Gastroesophageal sphincter (tissue), 3 donors: ENCODE measurements at regions not wholly inside any gene's neighbourhood (a gene's known extent, or its start where the extent isn't known, plus 50 kb on each side); places are given as distances from the start of the nearest gene placed in this dataset.

ENCODE experiments used
- POLR2A ChIP-seq, 2 donors: fragments of 450-650 bp; IDR thresholded peaks; one replicate each; pipeline ENCODE4 v1.6.1; 2017; ENCODE audit warnings: antibody characterized with exemption in 2 of 2, mild to moderate bottlenecking in 2 of 2, moderate library complexity in 1 of 2
- TF ChIP-seq, protein P1 (sequence below), 4 experiments: fragments of 200-600 bp in 2 of 4; fragments of 450-650 bp in 2 of 4; sonication (generic) in 1 of 4; IDR thresholded peaks; one replicate each; pipeline ENCODE4 v1.5.1; 2017 to 2019; ENCODE audit warnings: antibody characterized with exemption in 4 of 4, mild to moderate bottlenecking in 2 of 4, moderate library complexity in 2 of 4

DNA sequence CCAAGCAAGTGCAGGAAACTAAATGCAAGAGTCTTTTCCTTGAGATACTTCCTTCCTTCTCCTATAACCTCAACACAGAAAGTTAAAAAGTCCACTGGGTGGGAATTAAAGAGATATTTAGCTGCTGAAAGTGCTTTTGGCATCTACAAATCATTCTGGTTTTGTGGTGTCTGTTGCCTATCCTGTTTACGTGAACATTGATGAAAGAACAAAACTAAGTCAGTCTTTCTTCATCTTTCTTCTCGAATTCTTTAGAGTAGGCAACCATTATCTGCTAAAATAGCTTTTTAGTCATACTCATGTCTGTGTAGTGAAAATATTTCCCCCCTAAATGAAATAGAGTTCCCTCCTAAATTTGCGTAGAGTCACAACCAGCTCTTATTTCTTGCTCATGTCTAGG lies 838.6 kb downstream of the GATA3 start:
- TF ChIP-seq, protein P1, sequence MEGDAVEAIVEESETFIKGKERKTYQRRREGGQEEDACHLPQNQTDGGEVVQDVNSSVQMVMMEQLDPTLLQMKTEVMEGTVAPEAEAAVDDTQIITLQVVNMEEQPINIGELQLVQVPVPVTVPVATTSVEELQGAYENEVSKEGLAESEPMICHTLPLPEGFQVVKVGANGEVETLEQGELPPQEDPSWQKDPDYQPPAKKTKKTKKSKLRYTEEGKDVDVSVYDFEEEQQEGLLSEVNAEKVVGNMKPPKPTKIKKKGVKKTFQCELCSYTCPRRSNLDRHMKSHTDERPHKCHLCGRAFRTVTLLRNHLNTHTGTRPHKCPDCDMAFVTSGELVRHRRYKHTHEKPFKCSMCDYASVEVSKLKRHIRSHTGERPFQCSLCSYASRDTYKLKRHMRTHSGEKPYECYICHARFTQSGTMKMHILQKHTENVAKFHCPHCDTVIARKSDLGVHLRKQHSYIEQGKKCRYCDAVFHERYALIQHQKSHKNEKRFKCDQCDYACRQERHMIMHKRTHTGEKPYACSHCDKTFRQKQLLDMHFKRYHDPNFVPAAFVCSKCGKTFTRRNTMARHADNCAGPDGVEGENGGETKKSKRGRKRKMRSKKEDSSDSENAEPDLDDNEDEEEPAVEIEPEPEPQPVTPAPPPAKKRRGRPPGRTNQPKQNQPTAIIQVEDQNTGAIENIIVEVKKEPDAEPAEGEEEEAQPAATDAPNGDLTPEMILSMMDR (IDR thresholded peaks at IDR 0.05), result no peak
- no peak for TF ChIP-seq POLR2A (IDR thresholded peaks at IDR 0.05)
